IMR-90 (cell line): ENCODE measurements at regions not wholly inside any gene's neighbourhood (a gene's known extent, or its start where the extent isn't known, plus 50 kb on each side); places are given as distances from the start of the nearest gene placed in this dataset.

Experiments used
- CTCF ChIP-seq: conservative IDR thresholded peaks from 2 replicates; pipeline ENCODE4 v1.5.1; 2012; ENCODE audit warnings: mild to moderate bottlenecking, low read depth, low read length, improper control_type of control experiment
- ELK1 ChIP-seq: fragments of 150-350 bp; IDR thresholded peaks from 2 replicates; pipeline ENCODE4 v1.6.1; 2016; ENCODE audit warnings: low read depth, mild to moderate bottlenecking, low read length, moderate library complexity, borderline replicate concordance
- MAZ ChIP-seq: IDR thresholded peaks from 2 replicates; pipeline ENCODE4 v1.6.1; 2012; ENCODE audit warnings: low read depth, mild to moderate bottlenecking, low read length, improper control_type of control experiment, moderate library complexity, borderline replicate concordance
- MXI1 ChIP-seq: IDR thresholded peaks from 2 replicates; pipeline ENCODE4 v1.6.1; 2012; ENCODE audit warnings: low read depth, mild to moderate bottlenecking, low read length, moderate library complexity, borderline replicate concordance
- NFE2L2 ChIP-seq: fragments of 150-350 bp; IDR thresholded peaks from 2 replicates; pipeline ENCODE4 v1.6.1; 2016; ENCODE audit warnings: low read depth, mild to moderate bottlenecking, low read length
- POLR2A ChIP-seq: IDR thresholded peaks from 2 replicates; pipeline ENCODE4 v1.6.1; 2012; ENCODE audit warnings: mild to moderate bottlenecking, low read depth, low read length
- RAD21 ChIP-seq: IDR thresholded peaks from 2 replicates; pipeline ENCODE4 v1.6.1; 2012; ENCODE audit warnings: low read length, improper control_type of control experiment
- RCOR1 ChIP-seq: IDR thresholded peaks from 2 replicates; pipeline ENCODE4 v1.6.1; 2012; ENCODE audit warnings: mild to moderate bottlenecking, low read length, improper control_type of control experiment; ENCODE audit not compliant: insufficient replicate concordance
- RFX5 ChIP-seq: IDR thresholded peaks from 2 replicates; pipeline ENCODE4 v1.8.0; 2012; ENCODE audit warnings: low read depth, mild to moderate bottlenecking, low read length, moderate library complexity
- SMC3 ChIP-seq: fragments of 150-350 bp; IDR thresholded peaks from 2 replicates; pipeline ENCODE4 v1.6.1; 2016; ENCODE audit warnings: low read depth, mild to moderate bottlenecking, antibody characterized with exemption, low read length, moderate library complexity
- USF2 ChIP-seq: fragments of 150-350 bp; IDR thresholded peaks from 2 replicates; pipeline ENCODE4 v1.6.1; 2017; ENCODE audit warnings: mild to moderate bottlenecking, antibody characterized with exemption, low read length, low read depth

GRCh38 chr3:118029049-118029448 lies 1005.6 kb downstream of the IGSF11 start:
- TF ChIP-seq CTCF (no peak), RAD21 (no peak), SMC3 (no peak), RCOR1 (no peak), POLR2A (no peak), MXI1 (no peak), MAZ (no peak), USF2 (no peak), ELK1 (no peak), RFX5 (no peak), NFE2L2 (no peak)
